H54 (cell line): ENCODE measurements at regions not wholly inside any gene's neighbourhood (a gene's known extent, or its start where the extent isn't known, plus 50 kb on each side); places are given as distances from the start of the nearest gene placed in this dataset.

Source experiments
- DNase-seq: peaks from one replicate; pipeline ENCODE4 v3.0.0; 2011; ENCODE audit warnings: low spot score, mixed read lengths; ENCODE audit not compliant: insufficient read length
- FAIRE-seq: peaks from 3 replicates; lab custom pipeline; 2011; peaks lifted over from hg19 to GRCh38; lab: Jason Lieb, UNC
- POLR2A ChIP-seq: IDR thresholded peaks from 2 replicates; pipeline ENCODE4 v1.6.1; 2011; ENCODE audit warnings: low read depth, mild to moderate bottlenecking, low read length

DNA sequence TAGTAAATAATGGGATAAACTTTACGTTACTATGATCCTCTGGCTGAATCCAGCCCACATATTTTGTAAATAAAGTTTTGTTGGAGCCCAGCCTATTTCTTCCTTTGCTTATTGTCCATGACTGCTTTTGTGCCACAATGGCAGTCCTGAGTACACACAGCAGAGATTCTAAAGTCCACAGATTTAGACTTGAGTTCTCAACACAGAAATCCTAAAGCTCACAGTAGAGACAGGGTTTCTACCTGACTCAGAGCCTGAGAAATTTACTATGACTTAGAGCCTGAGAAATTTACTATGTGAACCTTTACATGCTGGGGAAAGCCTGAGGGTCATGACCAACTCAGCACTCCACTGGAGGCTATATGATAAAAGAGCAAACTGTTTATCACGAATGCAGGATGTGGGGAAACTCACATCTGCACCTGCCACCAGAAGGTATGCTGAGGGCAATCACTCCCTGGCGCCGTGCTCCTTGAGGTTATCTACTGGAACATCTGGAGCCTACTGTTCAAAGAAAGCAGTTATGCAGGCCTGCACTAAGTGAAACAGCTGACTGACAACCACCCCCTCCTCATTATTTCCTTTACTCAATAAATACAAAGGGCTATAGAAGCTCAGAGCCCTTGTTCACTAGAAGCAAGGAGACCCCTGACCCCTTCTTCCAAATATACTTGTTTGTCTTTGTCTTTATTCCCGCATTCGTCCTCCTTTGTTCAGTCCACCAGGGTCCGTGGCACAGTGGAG lies 52.6 kb upstream of the BICD1 start:
- FAIRE-seq (no peak), DNase-seq (no peak)
- TF ChIP-seq POLR2A = no peak
